HG03066 (cell line): ENCODE measurements at regions not wholly inside any gene's neighbourhood (a gene's known extent, or its start where the extent isn't known, plus 50 kb on each side); places are given as distances from the start of the nearest gene placed in this dataset.

ENCODE experiments used
- ATAC-seq: cut with Tn5 transposase; IDR thresholded peaks from one replicate; pipeline ENCODE4 v1.9.1; 2021; ENCODE audit warnings: low read depth; ENCODE audit not compliant: unreplicated experiment

- ATAC-seq, result no peak
Measured at GRCh38 chr16:87003414-87003755, 313.8 kb downstream of the C16orf95 start.

- no peak for ATAC-seq
Measured at GRCh38 chr16:87006021-87006420, 311.2 kb downstream of the C16orf95 start.

- ATAC-seq, result no peak
Measured at GRCh38 chr16:87006789-87007745, 310.1 kb downstream of the C16orf95 start.

GRCh38 chr16:87007907-87008306 is 309.3 kb downstream of the C16orf95 start:
- no peak for ATAC-seq

- no peak for ATAC-seq
Measured at GRCh38 chr16:87008664-87009063, 308.5 kb downstream of the C16orf95 start.

GRCh38 chr16:87012954-87013938 is 303.9 kb downstream of the C16orf95 start:
- ATAC-seq, result no peak

GRCh38 chr16:87014112-87014511 is 303.1 kb downstream of the C16orf95 start:
- no peak for ATAC-seq

- no peak for ATAC-seq
Measured at GRCh38 chr16:87015021-87015420, 302.2 kb downstream of the C16orf95 start.

- no peak for ATAC-seq
Measured at GRCh38 chr16:87016046-87017035, 300.9 kb downstream of the C16orf95 start.

- no peak for ATAC-seq
Measured at GRCh38 chr16:87017371-87018012, 299.7 kb downstream of the C16orf95 start.

GRCh38 chr16:87025676-87026075 is 291.5 kb downstream of the C16orf95 start:
- no peak for ATAC-seq

GRCh38 chr16:87027056-87027616 is 290.1 kb downstream of the C16orf95 start:
- ATAC-seq, result no peak

- ATAC-seq, result no peak
Measured at GRCh38 chr16:87028481-87029320, 288.5 kb downstream of the C16orf95 start.

- no peak for ATAC-seq
Measured at GRCh38 chr16:87032554-87032953, 284.6 kb downstream of the C16orf95 start.

GRCh38 chr16:87033021-87033471 is 284.1 kb downstream of the C16orf95 start:
- ATAC-seq, result no peak

GRCh38 chr16:87033541-87034300 is 283.5 kb downstream of the C16orf95 start:
- no peak for ATAC-seq

- no peak for ATAC-seq
Measured at GRCh38 chr16:87034317-87034716, 282.9 kb downstream of the C16orf95 start.
